Dendritic cell treated with granulocyte-macrophage colony-stimulating factor and Interleukin-4, amounts not matched to agents 40 ng/mL and 50 ng/mL, for 4 days (primary cell): ENCODE measurements at regions not wholly inside any gene's neighbourhood (a gene's known extent, or its start where the extent isn't known, plus 50 kb on each side); places are given as distances from the start of the nearest gene placed in this dataset.
"Not testable (repeated sequence)": the region's sequence is repeated elsewhere in the genome, so short reads cannot be mapped to it uniquely, and the experiment has no call there.

Experiments
- H3K27ac Mint-ChIP-seq: one replicate; pipeline ENCODE4 v1.8.0; 2022; ENCODE audit warnings: mild to moderate bottlenecking, mixed read lengths
- H3K27me3 Mint-ChIP-seq: one replicate; pipeline ENCODE4 v1.8.0; 2022; ENCODE audit warnings: mild to moderate bottlenecking, mixed read lengths
- H3K36me3 Mint-ChIP-seq: one replicate; pipeline ENCODE4 v1.8.0; 2022; ENCODE audit warnings: low read depth, mixed read lengths
- H3K4me1 Mint-ChIP-seq: one replicate; pipeline ENCODE4 v1.8.0; 2022; ENCODE audit warnings: low read depth, mixed read lengths
- H3K4me3 Mint-ChIP-seq: one replicate; pipeline ENCODE4 v1.8.0; 2022; ENCODE audit warnings: mild to moderate bottlenecking, moderate library complexity, mixed read lengths
- H3K9me3 Mint-ChIP-seq: one replicate; pipeline ENCODE4 v1.8.0; 2022; ENCODE audit warnings: mixed read lengths
- intact Hi-C: fragments of 100-400 bp; cut with micrococcal nuclease; formaldehyde crosslinking; loops from one replicate; pipeline ENCODE4 v1.15.0; 2022

DNA sequence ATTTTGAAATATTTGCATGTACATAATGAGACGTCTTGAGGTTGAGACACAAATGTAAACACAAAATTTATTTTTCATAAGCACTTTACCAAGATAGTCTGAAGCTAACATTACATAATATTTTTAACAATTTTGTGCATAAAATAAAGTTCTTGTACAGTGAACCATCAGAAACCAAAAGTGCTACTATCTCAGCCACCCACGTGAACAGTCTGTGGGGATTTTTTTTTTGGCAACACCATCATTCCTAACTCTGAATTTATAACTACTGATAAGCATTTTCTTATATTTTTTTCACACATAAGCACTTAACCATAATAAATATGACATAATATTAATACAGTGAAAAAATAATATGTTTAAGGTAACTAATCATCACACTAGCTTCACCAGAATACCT is 62.9 kb upstream of the RUBCNL start:
- H3K4me1 Mint-ChIP-seq, H3K36me3 Mint-ChIP-seq, H3K9me3 Mint-ChIP-seq, intact Hi-C loops, H3K27ac Mint-ChIP-seq, H3K27me3 Mint-ChIP-seq, H3K4me3 Mint-ChIP-seq: not testable (repeated sequence)

DNA sequence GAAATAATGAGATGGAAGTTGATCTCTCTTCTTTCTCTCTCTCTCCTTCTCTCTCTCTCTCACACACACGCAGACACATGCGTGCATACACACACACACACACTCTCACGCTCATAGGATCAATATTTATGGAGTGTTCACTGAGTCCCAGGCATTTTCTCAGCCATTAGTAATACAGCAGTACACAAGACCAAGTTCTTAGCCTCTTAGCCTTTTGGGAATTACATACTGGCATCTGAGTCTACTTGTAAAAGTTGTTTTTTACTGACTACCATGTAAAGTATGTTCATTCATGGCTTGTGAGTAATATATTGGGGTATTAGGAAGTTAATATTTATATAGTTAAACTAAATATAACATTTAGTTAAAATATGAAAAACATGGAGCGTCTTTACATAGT is 61.1 kb upstream of the RUBCNL start:
- H3K36me3 Mint-ChIP-seq, intact Hi-C loops, H3K4me1 Mint-ChIP-seq, H3K9me3 Mint-ChIP-seq, H3K27me3 Mint-ChIP-seq, H3K27ac Mint-ChIP-seq, H3K4me3 Mint-ChIP-seq: not testable (repeated sequence)

DNA sequence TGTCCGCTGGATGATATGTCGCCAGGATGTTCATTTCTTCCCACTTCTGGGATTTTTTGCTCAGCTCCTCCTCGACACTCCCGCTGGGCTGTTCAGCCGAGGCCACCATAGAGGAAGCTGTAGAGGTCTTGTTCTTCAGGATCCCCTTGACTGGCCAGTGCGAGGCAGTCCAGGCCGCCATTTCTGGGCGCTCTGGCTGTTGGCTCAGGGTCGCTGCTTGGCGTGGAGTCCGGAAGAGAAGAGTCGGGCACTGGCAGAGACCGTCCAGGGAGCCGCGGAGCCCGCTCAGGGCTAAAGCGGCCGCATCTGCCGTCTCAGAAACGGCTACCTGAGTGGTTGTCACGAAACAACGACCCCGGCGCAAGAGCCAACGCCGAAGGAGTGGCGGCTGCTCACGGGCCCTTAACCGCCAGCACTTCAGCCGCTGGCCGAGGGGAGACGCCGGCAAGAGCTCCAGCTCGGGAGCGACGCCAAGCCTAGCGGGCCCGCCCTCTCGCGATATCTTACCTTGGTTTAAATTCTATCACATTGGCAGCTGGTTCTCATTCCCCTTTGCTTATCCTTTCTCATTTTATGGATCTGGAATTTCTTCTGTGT is 50.9 kb upstream of the RUBCNL start:
- H3K4me3 Mint-ChIP-seq, H3K36me3 Mint-ChIP-seq, H3K27ac Mint-ChIP-seq, H3K27me3 Mint-ChIP-seq, intact Hi-C loops, H3K4me1 Mint-ChIP-seq: not testable (repeated sequence)
- peaks cover 11% of the 10 kb centered on the region for H3K9me3 Mint-ChIP-seq
